GM18868 (cell line): ENCODE measurements at regions not wholly inside any gene's neighbourhood (a gene's known extent, or its start where the extent isn't known, plus 50 kb on each side); places are given as distances from the start of the nearest gene placed in this dataset.

ENCODE experiments used
- ATAC-seq: cut with Tn5 transposase; IDR thresholded peaks from one replicate; pipeline ENCODE4 v1.9.1; 2021; ENCODE audit warnings: mild to moderate bottlenecking, moderate library complexity; ENCODE audit not compliant: unreplicated experiment

DNA sequence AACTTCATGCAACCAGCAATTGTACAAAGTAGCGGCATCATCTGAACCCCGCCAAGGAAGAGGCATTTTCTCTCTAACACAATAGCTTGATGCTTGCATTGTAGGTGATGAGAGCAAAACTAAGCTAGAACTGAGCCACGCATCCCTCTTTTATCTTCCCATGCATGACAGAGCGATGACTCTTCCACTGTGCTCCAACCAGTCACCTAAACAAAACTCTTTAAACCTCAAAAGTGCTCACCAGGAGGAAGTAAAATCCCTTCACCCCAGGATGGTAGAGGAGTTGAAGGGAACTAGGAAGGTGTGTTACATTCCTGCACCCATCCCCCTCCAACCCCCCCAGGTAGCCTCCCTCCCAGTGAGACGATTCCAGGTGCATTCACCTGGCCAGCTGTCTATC is 59.7 kb upstream of the SALL3 start:
- ATAC-seq: no peak

GRCh38 chr18:78920456-78921138 is 59.0 kb upstream of the SALL3 start:
- ATAC-seq: no peak

DNA sequence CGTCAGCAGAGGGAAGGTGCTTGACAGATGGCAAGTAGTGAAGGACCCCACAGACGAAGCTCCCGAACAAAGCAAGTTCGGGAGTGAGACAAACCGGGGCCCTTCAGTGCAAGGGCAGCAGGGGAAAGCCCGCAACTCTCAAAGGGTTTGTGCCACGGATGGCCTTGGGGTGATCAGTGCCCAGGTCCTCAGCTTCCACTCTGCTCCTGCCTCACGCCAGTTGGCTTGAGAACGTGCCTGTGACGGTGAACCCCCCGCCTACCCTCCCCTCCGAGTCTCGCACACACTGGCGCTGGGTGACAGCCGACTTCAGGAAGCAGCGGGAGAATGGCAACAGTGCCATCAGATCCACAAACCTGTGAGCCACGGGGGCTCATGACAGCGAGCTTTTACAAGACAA is 56.8 kb upstream of the SALL3 start:
- ATAC-seq: no peak

DNA sequence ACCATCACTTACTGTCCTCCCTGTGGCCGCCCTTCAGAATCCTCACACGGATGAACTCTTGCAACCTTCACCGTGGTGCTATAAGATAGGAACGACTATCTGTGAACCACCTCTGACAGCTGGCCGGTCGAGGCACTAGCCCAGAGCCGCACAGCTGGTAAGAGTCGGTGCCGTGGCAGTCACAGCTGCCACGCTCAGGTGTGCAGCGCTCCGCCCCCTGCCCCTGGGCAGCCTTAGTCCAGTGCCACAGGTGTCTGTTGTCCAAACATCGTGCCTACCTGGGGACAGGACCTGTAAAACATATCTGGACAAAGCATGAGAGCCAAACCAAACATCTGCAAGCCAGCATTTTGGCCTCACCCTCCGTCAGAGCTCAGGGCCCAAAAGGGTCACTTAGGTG is 55.3 kb upstream of the SALL3 start:
- ATAC-seq: no peak

DNA sequence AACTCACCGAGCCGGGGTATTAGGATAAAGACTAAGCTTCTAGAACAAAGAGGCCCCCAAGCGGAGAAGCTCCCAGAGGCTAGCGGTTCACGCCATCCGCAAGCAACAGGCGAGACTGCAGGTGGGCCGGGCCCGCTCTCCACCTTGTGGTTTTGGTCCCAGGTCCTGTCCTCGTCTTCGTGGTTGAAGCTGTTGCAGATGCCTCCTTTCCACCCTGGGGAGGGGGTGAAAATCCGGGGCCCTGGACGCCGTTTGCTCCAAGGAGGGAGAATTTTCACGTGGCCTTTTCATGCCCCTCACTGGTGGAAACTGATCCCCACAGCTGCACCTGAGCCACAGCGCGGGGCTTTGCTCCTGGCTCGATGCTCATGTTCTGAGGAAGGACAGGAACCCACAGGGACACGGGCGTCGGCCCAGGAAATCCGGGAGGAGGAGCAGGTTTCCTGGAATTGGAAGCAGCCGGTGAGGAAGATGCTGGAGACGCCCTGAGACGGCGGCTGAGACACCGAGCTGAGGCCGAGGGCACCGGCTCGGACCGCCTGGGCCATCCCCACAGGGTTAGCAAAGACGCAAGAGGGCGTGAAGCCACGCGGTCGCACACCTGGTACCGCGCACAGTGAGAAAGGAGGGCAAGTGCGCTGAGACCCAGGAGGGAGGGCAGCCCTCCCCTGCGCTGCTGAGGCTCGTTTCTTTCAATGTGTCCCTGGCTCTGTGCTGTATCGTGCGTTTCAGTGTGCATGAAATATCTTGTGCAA is 54.7 kb upstream of the SALL3 start:
- no peak for ATAC-seq

DNA sequence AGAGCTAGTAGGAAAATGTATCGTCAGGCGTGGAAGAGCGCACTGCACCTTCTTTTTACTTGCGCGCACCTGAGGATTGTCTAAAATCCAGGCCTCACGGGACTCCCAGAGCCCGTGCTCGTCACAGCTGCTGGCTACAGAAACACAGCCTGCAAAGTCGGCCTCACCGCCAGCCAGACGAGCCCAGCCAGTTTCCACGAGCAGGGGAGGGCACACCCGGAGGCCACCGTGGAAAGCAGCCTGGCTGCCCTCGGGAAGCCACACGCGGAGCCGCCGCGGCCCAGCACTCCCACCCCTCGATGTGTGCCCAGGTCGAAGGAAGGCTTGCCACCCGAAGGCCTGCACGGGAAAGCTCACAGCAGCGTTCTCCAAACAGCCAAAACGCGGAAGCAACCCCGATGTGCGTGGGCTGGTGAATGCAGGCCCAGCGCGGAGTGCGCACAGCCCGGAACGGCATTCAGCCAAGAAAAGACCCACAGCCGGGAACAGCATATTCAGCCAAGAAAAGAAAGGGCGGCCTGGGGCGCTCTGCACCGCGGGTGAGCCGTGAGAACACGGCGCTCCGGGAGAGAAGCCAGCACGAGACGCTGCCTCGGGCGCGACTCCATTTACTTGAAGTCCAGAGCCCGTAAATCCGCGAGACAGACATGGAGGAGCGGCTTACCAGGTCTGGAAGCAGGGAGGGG is 53.9 kb upstream of the SALL3 start:
- no peak for ATAC-seq

DNA sequence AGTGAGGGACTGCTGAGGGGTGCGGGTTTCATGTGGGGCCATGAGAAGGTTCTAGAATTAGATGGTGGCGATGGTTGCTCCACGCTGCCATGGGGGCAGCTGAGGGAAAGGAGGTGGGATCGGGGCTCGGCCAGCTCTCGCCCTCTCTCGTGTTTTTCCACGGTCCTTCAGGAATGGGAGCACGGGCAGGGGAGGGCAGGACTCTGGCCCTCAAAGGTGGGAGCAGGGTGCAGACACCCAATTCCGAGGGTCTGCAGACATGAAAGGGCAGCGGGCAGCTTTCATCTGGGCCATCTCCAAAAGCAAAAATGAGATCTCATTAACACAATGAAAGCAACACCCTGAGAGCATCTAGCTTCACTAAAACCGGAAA is 53.4 kb upstream of the SALL3 start:
- ATAC-seq: no peak

GRCh38 chr18:78927156-78927555 is 52.5 kb upstream of the SALL3 start:
- ATAC-seq: no peak

DNA sequence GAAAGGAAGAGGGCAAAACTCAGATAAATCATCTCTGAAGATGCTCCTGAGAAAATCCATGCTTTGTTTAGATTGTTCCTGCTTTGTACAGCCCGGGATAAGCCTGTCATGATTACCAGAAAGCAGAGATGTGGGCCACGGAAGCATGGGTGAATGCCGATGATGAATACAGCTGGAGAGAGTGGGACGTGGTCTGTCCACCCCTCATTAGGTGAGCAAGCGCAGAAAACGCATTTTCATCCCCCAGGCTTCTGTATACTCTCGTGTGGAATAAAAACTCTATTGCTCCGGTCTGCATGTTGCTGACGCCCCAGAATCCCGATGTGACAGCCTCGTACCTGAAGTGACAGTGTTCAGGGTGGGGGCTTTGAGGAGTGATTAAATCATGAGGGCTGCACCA is 52.0 kb upstream of the SALL3 start:
- no peak for ATAC-seq

DNA sequence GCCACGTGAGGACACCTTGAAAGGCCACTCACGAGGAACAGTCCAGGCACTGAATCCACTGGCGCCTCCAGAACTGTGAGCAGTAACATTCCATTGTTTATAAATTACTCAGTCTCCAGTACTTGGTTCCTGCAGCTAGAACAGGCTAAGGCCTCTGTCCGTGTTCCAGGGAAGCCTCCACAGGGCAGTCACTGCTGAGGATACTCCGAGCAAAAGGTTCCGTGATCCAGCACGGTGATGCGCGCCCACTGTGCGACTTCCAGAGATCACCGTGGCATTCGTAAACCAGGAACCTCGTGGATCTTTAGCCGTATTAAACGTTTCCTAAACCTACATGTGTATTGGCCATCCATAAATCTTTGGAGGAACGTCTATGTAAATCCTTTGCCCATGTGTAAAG is 51.5 kb upstream of the SALL3 start:
- ATAC-seq: no peak

DNA sequence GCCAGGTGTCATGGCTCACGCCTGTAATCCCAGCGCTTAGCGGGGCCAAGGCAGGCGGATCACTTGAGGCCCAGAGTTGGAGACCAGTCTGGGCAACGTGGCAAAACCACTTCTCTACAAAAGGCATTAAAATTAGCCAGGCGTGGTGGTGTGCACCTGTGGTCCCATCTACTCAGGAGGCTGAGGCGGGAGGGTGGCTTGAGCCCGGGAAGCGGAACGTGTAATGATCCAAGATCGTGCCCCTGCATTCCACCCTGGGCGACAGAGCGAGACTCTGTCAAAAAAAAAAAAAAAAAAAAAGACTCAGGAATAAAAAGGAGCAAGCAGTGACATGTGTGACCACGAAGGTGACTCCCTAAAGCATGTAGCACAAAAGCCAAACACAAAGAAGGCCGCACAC is 50.1 kb upstream of the SALL3 start:
- ATAC-seq: no peak
